Breast epithelium (tissue), 4 donors: ENCODE measurements at regions not wholly inside any gene's neighbourhood (a gene's known extent, or its start where the extent isn't known, plus 50 kb on each side); places are given as distances from the start of the nearest gene placed in this dataset.

ENCODE experiments used
- DNase-seq, 2 donors: peaks; one replicate each; pipeline ENCODE4 v3.0.0-alpha.2; 2019; ENCODE audit warnings: low spot score in 2 of 2
- H3K27ac ChIP-seq, 2 donors: fragments of 200-600 bp; sonication (generic) in 1 of 2; one replicate each; pipeline ENCODE4 v1.5.1; 2016 to 2019; ENCODE audit warnings: mild to moderate bottlenecking in 1 of 2
- H3K27me3 ChIP-seq, 2 donors: fragments of 200-600 bp; sonication (generic) in 1 of 2; one replicate each; pipeline versions ENCODE4 v1.5.1 to v1.6.0; 2017 to 2019; ENCODE audit warnings: control low read depth in 1 of 2, mild to moderate bottlenecking in 1 of 2
- H3K36me3 ChIP-seq: fragments of 200-600 bp; one replicate; pipeline ENCODE4 v1.5.1; 2019
- H3K4me1 ChIP-seq, 2 donors: fragments of 200-600 bp; sonication (generic); one replicate each; pipeline ENCODE4 v1.5.1; 2016 to 2019; ENCODE audit warnings: control low read depth in 1 of 2
- H3K4me3 ChIP-seq, 3 donors: fragments of 200-600 bp; sonication (generic); 1 replicate in 2 of 3; 2 replicates in 1 of 3; pipeline ENCODE4 v1.5.1; 2016 to 2019; ENCODE audit warnings: mild to moderate bottlenecking in 3 of 3, moderate library complexity in 2 of 3
- H3K9me3 ChIP-seq, 2 donors: fragments of 200-600 bp; sonication (generic) in 1 of 2; one replicate each; pipeline ENCODE4 v1.5.1; 2016 to 2019; ENCODE audit warnings: control low read depth in 1 of 2
- CTCF ChIP-seq, 3 donors: fragments of 450-650 bp; IDR thresholded peaks; one replicate each; pipeline ENCODE4 v1.5.1; 2016 to 2017; ENCODE audit warnings: antibody characterized with exemption in 3 of 3, mild to moderate bottlenecking in 3 of 3, moderate library complexity in 3 of 3
- POLR2A ChIP-seq: fragments of 450-650 bp; IDR thresholded peaks from one replicate; pipeline ENCODE4 v1.6.1; 2016; ENCODE audit warnings: antibody characterized with exemption, mild to moderate bottlenecking, moderate library complexity
- POLR2AphosphoS5 ChIP-seq, 3 donors: sonication (generic); formaldehyde crosslinking; IDR thresholded peaks; one replicate each; pipeline ENCODE4 v1.6.1; 2017; ENCODE audit warnings: antibody characterized with exemption in 3 of 3
- intact Hi-C: fragments of 100-400 bp; cut with DNase I; formaldehyde crosslinking; loops from one replicate; pipeline ENCODE4 v1.15.1; 2023; ENCODE audit warnings: low total_unique reads

GRCh38 chr12:124190312-124191023 lies 104.4 kb upstream of the RFLNA start:
- H3K4me3 ChIP-seq, result no peak overlapping the region
- H3K9me3 ChIP-seq, result no peaks in the 10 kb centered on the region
- TF ChIP-seq POLR2A (no peak), POLR2AphosphoS5 (IDR thresholded peaks at IDR 0.05) (no peak), CTCF (IDR thresholded peaks at IDR 0.05) (no peak)
- intact Hi-C loops, result no loop called here
- no peaks in the 10 kb centered on the region for H3K27me3 ChIP-seq
- DNase-seq, result no peak
- no peaks in the 10 kb centered on the region for H3K4me1 ChIP-seq
- no peaks in the 10 kb centered on the region for H3K36me3 ChIP-seq
- no peak overlapping the region for H3K27ac ChIP-seq

GRCh38 chr12:124191024-124191359 lies 103.9 kb upstream of the RFLNA start:
- no peaks in the 10 kb centered on the region for H3K27me3 ChIP-seq
- intact Hi-C loops, result no loop called here
- no peak for TF ChIP-seq CTCF (IDR thresholded peaks at IDR 0.05)
- no peak for TF ChIP-seq POLR2A
- TF ChIP-seq POLR2AphosphoS5 (IDR thresholded peaks at IDR 0.05), result no peak

GRCh38 chr12:124191966-124192365 lies 102.9 kb upstream of the RFLNA start:
- no peak for DNase-seq
- TF ChIP-seq POLR2A (no peak), POLR2AphosphoS5 (IDR thresholded peaks at IDR 0.05) (no peak), CTCF (IDR thresholded peaks at IDR 0.05) (no peak)
- no peaks in the 10 kb centered on the region for H3K9me3 ChIP-seq
- intact Hi-C loops, result loop anchor here (2.0 kb wide), 1 partner anchor 115 kb away; no protein-coding TSS in a partner anchor
- no peaks in the 10 kb centered on the region for H3K4me1 ChIP-seq
- no peaks in the 10 kb centered on the region for H3K36me3 ChIP-seq
- no peak overlapping the region for H3K4me3 ChIP-seq
- no peak overlapping the region for H3K27ac ChIP-seq
- H3K27me3 ChIP-seq, result no peaks in the 10 kb centered on the region

More at GRCh38 chr12:124191024-124191359, 103.9 kb upstream of the RFLNA start:
- Histone ChIP-seq H3K27ac (no peak overlapping the region), H3K4me3 (no peak overlapping the region), H3K36me3 (no peaks in the 10 kb centered on the region), H3K9me3 (no peaks in the 10 kb centered on the region), H3K4me1 (no peaks in the 10 kb centered on the region)
- DNase-seq, result no peak

GRCh38 chr12:124194264-124194892 lies 100.5 kb upstream of the RFLNA start:
- intact Hi-C loops, result no loop called here
- Histone ChIP-seq H3K36me3 (no peaks in the 10 kb centered on the region), H3K4me3 (no peak overlapping the region), H3K27me3 (no peaks in the 10 kb centered on the region), H3K27ac (no peak overlapping the region), H3K4me1 (no peaks in the 10 kb centered on the region), H3K9me3 (no peaks in the 10 kb centered on the region)
- TF ChIP-seq POLR2A, result no peak
- TF ChIP-seq CTCF (IDR thresholded peaks at IDR 0.05), result no peak
- no peak for TF ChIP-seq POLR2AphosphoS5 (IDR thresholded peaks at IDR 0.05)
- no peak for DNase-seq

GRCh38 chr12:124194893-124195566 lies 99.9 kb upstream of the RFLNA start:
- Histone ChIP-seq H3K4me1 (no peaks in the 10 kb centered on the region), H3K36me3 (no peaks in the 10 kb centered on the region), H3K9me3 (no peaks in the 10 kb centered on the region), H3K27ac (no peak overlapping the region), H3K27me3 (no peaks in the 10 kb centered on the region), H3K4me3 (no peak overlapping the region)
- no peak for TF ChIP-seq POLR2A
- no peak for TF ChIP-seq CTCF (IDR thresholded peaks at IDR 0.05)
- TF ChIP-seq POLR2AphosphoS5 (IDR thresholded peaks at IDR 0.05), result no peak
- intact Hi-C loops, result no loop called here
- DNase-seq, result no peak
